ENCODE measurements at regions not wholly inside any gene's neighbourhood (a gene's known extent, or its start where the extent isn't known, plus 50 kb on each side); places are given as distances from the start of the nearest gene placed in this dataset.
A peak's percentile ranks its signal among the peaks of the same experiment; 100 is the strongest.

GRCh38 chr1:87179851-87180519, 148.7 kb upstream of the LMO4 start:
- no peak for ATAC-seq
- H3K27me3 ChIP-seq: peaks cover 0 to 9% (median 0%) of the 10 kb centered on the region in 7 donors
- intact Hi-C loops (cut with DNase I): no loop called here
- H3K36me3 ChIP-seq: no peaks in the 10 kb centered on the region
- 48 to 52% methylated on average over 8 of the region's 8 CpGs for WGBS, 2 donors
- no peak overlapping the region for H3K4me3 ChIP-seq
- TF ChIP-seq CTCF (IDR thresholded peaks at IDR 0.05): no peak
- DNase-seq: no peak
- H3K9me3 ChIP-seq: no peaks in the 10 kb centered on the region
- no peak overlapping the region for H3K27ac ChIP-seq
- H3K4me1 ChIP-seq: peaks cover 0 to 12% (median 3%) of the 10 kb centered on the region in 9 donors

GRCh38 chr1:87180682-87181081, 148.0 kb upstream of the LMO4 start:
- 76 to 79% methylated on average over 3 of the region's 3 CpGs for WGBS, 2 donors
- ATAC-seq (peak; percentile 35 to 90 (median 68)), DNase-seq (peak in 1 of 2 donors; percentile 19)
- intact Hi-C loops (cut with DNase I): no loop called here
- Histone ChIP-seq H3K9me3 (no peaks in the 10 kb centered on the region), H3K27ac (peak overlapping the region in 1 of 10 donors; percentile 7), H3K4me1 (peaks cover 0 to 12% (median 3%) of the 10 kb centered on the region in 9 donors), H3K36me3 (no peaks in the 10 kb centered on the region), H3K4me3 (no peak overlapping the region), H3K27me3 (peaks cover 0 to 9% (median 0%) of the 10 kb centered on the region in 7 donors)
- TF ChIP-seq CTCF (IDR thresholded peaks at IDR 0.05): no peak

- ATAC-seq (no peak), DNase-seq (no peak)
- intact Hi-C loops (cut with DNase I): no loop called here
- Histone ChIP-seq H3K27me3 (peaks cover 0 to 7% (median 0%) of the 10 kb centered on the region in 7 donors), H3K27ac (no peak overlapping the region), H3K4me1 (peaks cover 0 to 9% (median 3%) of the 10 kb centered on the region in 9 donors), H3K4me3 (no peak overlapping the region), H3K36me3 (no peaks in the 10 kb centered on the region), H3K9me3 (no peaks in the 10 kb centered on the region)
- TF ChIP-seq CTCF (IDR thresholded peaks at IDR 0.05): no peak
Observed at GRCh38 chr1:87182611-87183010, 146.1 kb upstream of the LMO4 start.

- peaks cover 0 to 6% (median 2%) of the 10 kb centered on the region in 9 donors for H3K4me1 ChIP-seq
- 91% methylated on average over 4 of the region's 4 CpGs for WGBS, 2 donors
- ATAC-seq: no peak
- TF ChIP-seq CTCF (IDR thresholded peaks at IDR 0.05): no peak
- intact Hi-C loops (cut with DNase I): no loop called here
- peaks cover 0 to 8% (median 0%) of the 10 kb centered on the region in 7 donors for H3K27me3 ChIP-seq
- H3K4me3 ChIP-seq: no peak overlapping the region
- no peaks in the 10 kb centered on the region for H3K36me3 ChIP-seq
- H3K27ac ChIP-seq: no peak overlapping the region
- H3K9me3 ChIP-seq: no peaks in the 10 kb centered on the region
- no peak for DNase-seq
Observed at GRCh38 chr1:87185077-87185476, 143.6 kb upstream of the LMO4 start.
